ENCODE measurements at regions not wholly inside any gene's neighbourhood (a gene's known extent, or its start where the extent isn't known, plus 50 kb on each side); places are given as distances from the start of the nearest gene placed in this dataset.

GRCh38 chr10:104557966-104558365, 83.1 kb upstream of the SORCS3 start:
- H3K27ac Mint-ChIP-seq (ENCODE audit: unreplicated experiment), result no peak overlapping the region
- no peak overlapping the region for H3K9ac ChIP-seq (ENCODE audit: low read length)
- H3K4me3 Mint-ChIP-seq (ENCODE audit: unreplicated experiment), result no peak overlapping the region
- H2AFZ ChIP-seq (ENCODE audit: low read depth, low read length), result no peak overlapping the region
- H4K20me1 ChIP-seq (ENCODE audit: insufficient read depth, low read length), result no peaks in the 10 kb centered on the region
- H3K27me3 ChIP-seq (ENCODE audit: insufficient read depth, low read length), result no peaks in the 10 kb centered on the region
- no peaks in the 10 kb centered on the region for H3K79me2 ChIP-seq (ENCODE audit: insufficient read depth, low read length)
- H3K4me3 ChIP-seq (ENCODE audit: insufficient read depth, low read depth, low read length), result no peak overlapping the region
- no peaks in the 10 kb centered on the region for H3K9me3 ChIP-seq (ENCODE audit: insufficient read depth, low read depth, low read length)
- no peak overlapping the region for H3K27ac ChIP-seq (ENCODE audit: low read depth, low read length)
- H3K9me3 Mint-ChIP-seq (ENCODE audit: unreplicated experiment), result no peaks in the 10 kb centered on the region
- DNase-seq (ENCODE audit: low read depth), result no peak
- TF ChIP-seq EZH2 (IDR thresholded peaks at IDR 0.05; ENCODE audit: insufficient read depth, low read length), result no peak
- no peak for TF ChIP-seq CTCF (IDR thresholded peaks at IDR 0.05; ENCODE audit: insufficient read depth, low read depth, low read length)
- H3K36me3 ChIP-seq (ENCODE audit: insufficient read depth, low read length), result no peaks in the 10 kb centered on the region
- no peak overlapping the region for H3K4me2 ChIP-seq (ENCODE audit: low read length)
- H3K4me1 Mint-ChIP-seq (ENCODE audit: low read depth, unreplicated experiment), result peaks cover 7% of the 10 kb centered on the region
- no peaks in the 10 kb centered on the region for H3K36me3 Mint-ChIP-seq (ENCODE audit: low read depth, unreplicated experiment)
- H3K27me3 Mint-ChIP-seq (ENCODE audit: low read depth, unreplicated experiment), result peaks cover 24% of the 10 kb centered on the region
- no peak for FAIRE-seq
- no peaks in the 10 kb centered on the region for H3K4me1 ChIP-seq (ENCODE audit: insufficient read depth, low read length)

- peaks cover 15% of the 10 kb centered on the region for H3K27me3 Mint-ChIP-seq (ENCODE audit: low read depth, unreplicated experiment)
- H3K36me3 Mint-ChIP-seq (ENCODE audit: low read depth, unreplicated experiment), result no peaks in the 10 kb centered on the region
- no peak overlapping the region for H3K4me3 Mint-ChIP-seq (ENCODE audit: unreplicated experiment)
- H3K27ac Mint-ChIP-seq (ENCODE audit: unreplicated experiment), result peak overlapping the region; percentile 63
- no peaks in the 10 kb centered on the region for H4K20me1 ChIP-seq (ENCODE audit: insufficient read depth, low read length)
- TF ChIP-seq CTCF (IDR thresholded peaks at IDR 0.05; ENCODE audit: insufficient read depth, low read depth, low read length), result no peak
- TF ChIP-seq EZH2 (IDR thresholded peaks at IDR 0.05; ENCODE audit: insufficient read depth, low read length), result no peak
- H2AFZ ChIP-seq (ENCODE audit: low read depth, low read length), result no peak overlapping the region
- no peak overlapping the region for H3K9ac ChIP-seq (ENCODE audit: low read length)
- no peaks in the 10 kb centered on the region for H3K36me3 ChIP-seq (ENCODE audit: insufficient read depth, low read length)
- no peak overlapping the region for H3K4me2 ChIP-seq (ENCODE audit: low read length)
- H3K4me1 ChIP-seq (ENCODE audit: insufficient read depth, low read length), result no peaks in the 10 kb centered on the region
- peaks cover 7% of the 10 kb centered on the region for H3K4me1 Mint-ChIP-seq (ENCODE audit: low read depth, unreplicated experiment)
- no peak for DNase-seq (ENCODE audit: low read depth)
- no peak overlapping the region for H3K27ac ChIP-seq (ENCODE audit: low read depth, low read length)
- H3K9me3 Mint-ChIP-seq (ENCODE audit: unreplicated experiment), result no peaks in the 10 kb centered on the region
- FAIRE-seq, result no peak
- no peaks in the 10 kb centered on the region for H3K27me3 ChIP-seq (ENCODE audit: insufficient read depth, low read length)
- no peak overlapping the region for H3K4me3 ChIP-seq (ENCODE audit: insufficient read depth, low read depth, low read length)
- H3K9me3 ChIP-seq (ENCODE audit: insufficient read depth, low read depth, low read length), result no peaks in the 10 kb centered on the region
- H3K79me2 ChIP-seq (ENCODE audit: insufficient read depth, low read length), result no peaks in the 10 kb centered on the region
These were observed 81.2 kb upstream of the SORCS3 start for GRCh38 chr10:104559935-104560334.

GRCh38 chr10:104563051-104563450, 78.0 kb upstream of the SORCS3 start:
- no peak for FAIRE-seq
- no peak overlapping the region for H2AFZ ChIP-seq (ENCODE audit: low read depth, low read length)
- TF ChIP-seq EZH2 (IDR thresholded peaks at IDR 0.05; ENCODE audit: insufficient read depth, low read length) (no peak), CTCF (IDR thresholded peaks at IDR 0.05; ENCODE audit: insufficient read depth, low read depth, low read length) (no peak)

More at GRCh38 chr10:104563051-104563450, 78.0 kb upstream of the SORCS3 start:
- peaks cover 7% of the 10 kb centered on the region for H3K27me3 Mint-ChIP-seq (ENCODE audit: low read depth, unreplicated experiment)
- no peaks in the 10 kb centered on the region for H3K36me3 ChIP-seq (ENCODE audit: insufficient read depth, low read length)
- H3K9me3 Mint-ChIP-seq (ENCODE audit: unreplicated experiment), result peaks cover 2% of the 10 kb centered on the region
- H3K27ac ChIP-seq (ENCODE audit: low read depth, low read length), result no peak overlapping the region
- no peaks in the 10 kb centered on the region for H3K4me1 ChIP-seq (ENCODE audit: insufficient read depth, low read length)
- no peak overlapping the region for H3K4me2 ChIP-seq (ENCODE audit: low read length)
- no peak for DNase-seq (ENCODE audit: low read depth)
- no peaks in the 10 kb centered on the region for H3K79me2 ChIP-seq (ENCODE audit: insufficient read depth, low read length)
- H3K9me3 ChIP-seq (ENCODE audit: insufficient read depth, low read depth, low read length), result no peaks in the 10 kb centered on the region
- no peaks in the 10 kb centered on the region for H3K27me3 ChIP-seq (ENCODE audit: insufficient read depth, low read length)
- H3K27ac Mint-ChIP-seq (ENCODE audit: unreplicated experiment), result no peak overlapping the region
- H3K36me3 Mint-ChIP-seq (ENCODE audit: low read depth, unreplicated experiment), result no peaks in the 10 kb centered on the region
- H4K20me1 ChIP-seq (ENCODE audit: insufficient read depth, low read length), result no peaks in the 10 kb centered on the region
- no peak overlapping the region for H3K4me3 ChIP-seq (ENCODE audit: insufficient read depth, low read depth, low read length)
- peaks cover 7% of the 10 kb centered on the region for H3K4me1 Mint-ChIP-seq (ENCODE audit: low read depth, unreplicated experiment)
- no peak overlapping the region for H3K9ac ChIP-seq (ENCODE audit: low read length)
- H3K4me3 Mint-ChIP-seq (ENCODE audit: unreplicated experiment), result no peak overlapping the region

Data from astrocyte (in vitro differentiated cells and primary cell).